Panc1 (cell line): ENCODE measurements at regions not wholly inside any gene's neighbourhood (a gene's known extent, or its start where the extent isn't known, plus 50 kb on each side); places are given as distances from the start of the nearest gene placed in this dataset.

Experiments
- ATAC-seq: fragments of 200-7000 bp; cut with Tn5 transposase; 2 replicates; pipeline ENCODE4 v1.9.1; 2020; ENCODE audit warnings: mild to moderate bottlenecking, moderate library complexity
- BruUV-seq: library from RNA; stranded (reverse); fragments of 400-500 nt; replicated peaks from 2 replicates; lab custom pipeline; 2021; lab: Mats Ljungman, UMichigan
- CTCF ChIA-PET: fragments of 300-600 bp; sonication (Branson Sonifier 250); formaldehyde crosslinking; loops from one replicate; lab custom pipeline; 2022; ENCODE audit warnings: antibody characterized with exemption; lab: Charles Lee
- POLR2A ChIA-PET: fragments of 300-600 bp; sonication (Branson Sonifier 250); formaldehyde crosslinking; loops from one replicate; lab custom pipeline; 2022; ENCODE audit warnings: antibody characterized with exemption; lab: Charles Lee
- DNase-seq: peaks from one replicate; pipeline ENCODE4 v3.0.0-alpha.2; 2010; ENCODE audit warnings: low read depth, low spot score
- H3K27ac ChIP-seq: 2 replicates; pipeline ENCODE4 v1.5.1; 2011; ENCODE audit warnings: mild to moderate bottlenecking, low read length, inconsistent platforms
- H3K27me3 ChIP-seq: fragments of 200-500 bp; sonication (Bioruptor generic); 2 replicates; pipeline ENCODE4 v1.6.0; 2014; ENCODE audit warnings: low read length, inconsistent platforms; ENCODE audit not compliant: control insufficient read depth, insufficient read depth
- H3K36me3 ChIP-seq: fragments of 200-500 bp; sonication (Bioruptor generic); 2 replicates; pipeline ENCODE4 v1.5.1; 2014; ENCODE audit warnings: inconsistent platforms, mild to moderate bottlenecking, low read length, moderate library complexity; ENCODE audit not compliant: control insufficient read depth, insufficient read depth
- H3K4me1 ChIP-seq: 2 replicates; pipeline ENCODE4 v1.5.1; 2011; ENCODE audit warnings: inconsistent platforms, mild to moderate bottlenecking, low read length, moderate library complexity; ENCODE audit not compliant: control insufficient read depth, insufficient read depth
- H3K4me3 ChIP-seq, 2 experiments: 2 replicates each; pipeline ENCODE4 v1.5.1; 2011 to 2012; ENCODE audit warnings: low read depth in 2 of 2, low read length in 2 of 2, mild to moderate bottlenecking in 2 of 2, inconsistent platforms in 1 of 2, moderate library complexity in 1 of 2
- H3K9me3 ChIP-seq: fragments of 200-500 bp; sonication (Bioruptor generic); 2 replicates; pipeline ENCODE4 v1.5.1; 2014; ENCODE audit warnings: low read depth, mild to moderate bottlenecking, inconsistent platforms, low read length, moderate library complexity; ENCODE audit not compliant: control insufficient read depth, insufficient read depth
- POLR2AphosphoS5 ChIP-seq: IDR thresholded peaks from 2 replicates; pipeline ENCODE4 v1.6.1; 2012; ENCODE audit warnings: mild to moderate bottlenecking, low read depth, low read length, moderate library complexity
- SIN3A ChIP-seq: IDR thresholded peaks from 2 replicates; pipeline ENCODE4 v1.6.1; 2012; ENCODE audit warnings: low read depth, mild to moderate bottlenecking, low read length, moderate library complexity, borderline replicate concordance; ENCODE audit not compliant: insufficient read depth
- TCF7L2 ChIP-seq: IDR thresholded peaks from 2 replicates; pipeline ENCODE4 v1.6.1; 2011; ENCODE audit warnings: mild to moderate bottlenecking, low read depth, low read length, inconsistent platforms
- in situ Hi-C: cut with HindIII; loops from 2 replicates; pipeline ENCODE4 v1.10.0; 2016; ENCODE audit warnings: low sequenced_read_pairs, low pct_unique_long_range_greater_than_20kb
- intact Hi-C: fragments of 100-400 bp; cut with micrococcal nuclease; formaldehyde crosslinking; loops from one replicate; pipeline ENCODE4 v1.10.0; 2022; ENCODE audit not compliant: unreplicated experiment
- TF ChIP-seq, protein P1 (sequence below): fragments of 450-650 bp; IDR thresholded peaks from 2 replicates; pipeline ENCODE4 v1.5.1; 2017; ENCODE audit warnings: mild to moderate bottlenecking
- TF ChIP-seq, protein P2 (sequence below), 2 experiments: IDR thresholded peaks; 2 replicates each; pipeline ENCODE4 v1.6.1; 2011 to 2012; ENCODE audit warnings: low read depth in 2 of 2, control low read depth in 1 of 2, low read length in 1 of 2, mild to moderate bottlenecking in 1 of 2, moderate library complexity in 1 of 2; ENCODE audit not compliant: insufficient read depth in 1 of 2

DNA sequence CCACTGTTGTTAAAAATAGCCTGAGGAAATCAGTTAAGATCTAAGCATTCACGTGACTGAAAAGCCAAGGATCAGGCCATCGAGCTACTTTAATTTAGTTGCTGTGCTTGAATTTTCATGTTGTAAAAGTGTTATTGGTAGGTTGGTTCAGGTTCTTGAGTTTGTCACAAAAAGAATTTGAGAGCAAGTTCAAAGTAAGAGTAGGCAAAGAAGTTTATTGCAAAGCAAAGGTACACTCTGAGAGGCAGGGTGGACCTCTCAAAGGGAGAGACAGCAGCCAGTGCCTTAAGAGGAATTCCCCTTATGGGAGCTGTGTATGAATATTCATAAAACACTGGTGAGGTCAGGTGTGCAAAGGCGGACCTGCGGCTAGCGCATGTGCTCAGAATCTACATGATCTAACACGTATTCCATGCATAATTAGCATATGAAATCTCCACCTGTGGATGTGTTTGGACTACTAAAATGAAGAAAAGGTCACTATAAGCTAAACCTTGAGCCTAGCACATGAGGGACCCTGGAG is 236.5 kb downstream of the NDUFA10 start:
- Histone ChIP-seq H3K4me3 (no peak overlapping the region), H3K4me1 (no peaks in the 10 kb centered on the region), H3K27me3 (peaks cover 17% of the 10 kb centered on the region), H3K9me3 (no peaks in the 10 kb centered on the region), H3K36me3 (no peaks in the 10 kb centered on the region), H3K27ac (no peak overlapping the region)
- ChIA-PET POLR2A (no interaction called here), CTCF (no interaction called here)
- intact Hi-C loops (no loop called here), in situ Hi-C loops (no loop called here)
- DNase-seq (no peak), ATAC-seq (no peak)
- BruUV-seq, result no TSS peak
- TF ChIP-seq TCF7L2 (no peak), SIN3A (no peak)
- TF ChIP-seq, protein P1, sequence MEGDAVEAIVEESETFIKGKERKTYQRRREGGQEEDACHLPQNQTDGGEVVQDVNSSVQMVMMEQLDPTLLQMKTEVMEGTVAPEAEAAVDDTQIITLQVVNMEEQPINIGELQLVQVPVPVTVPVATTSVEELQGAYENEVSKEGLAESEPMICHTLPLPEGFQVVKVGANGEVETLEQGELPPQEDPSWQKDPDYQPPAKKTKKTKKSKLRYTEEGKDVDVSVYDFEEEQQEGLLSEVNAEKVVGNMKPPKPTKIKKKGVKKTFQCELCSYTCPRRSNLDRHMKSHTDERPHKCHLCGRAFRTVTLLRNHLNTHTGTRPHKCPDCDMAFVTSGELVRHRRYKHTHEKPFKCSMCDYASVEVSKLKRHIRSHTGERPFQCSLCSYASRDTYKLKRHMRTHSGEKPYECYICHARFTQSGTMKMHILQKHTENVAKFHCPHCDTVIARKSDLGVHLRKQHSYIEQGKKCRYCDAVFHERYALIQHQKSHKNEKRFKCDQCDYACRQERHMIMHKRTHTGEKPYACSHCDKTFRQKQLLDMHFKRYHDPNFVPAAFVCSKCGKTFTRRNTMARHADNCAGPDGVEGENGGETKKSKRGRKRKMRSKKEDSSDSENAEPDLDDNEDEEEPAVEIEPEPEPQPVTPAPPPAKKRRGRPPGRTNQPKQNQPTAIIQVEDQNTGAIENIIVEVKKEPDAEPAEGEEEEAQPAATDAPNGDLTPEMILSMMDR, result no peak

DNA sequence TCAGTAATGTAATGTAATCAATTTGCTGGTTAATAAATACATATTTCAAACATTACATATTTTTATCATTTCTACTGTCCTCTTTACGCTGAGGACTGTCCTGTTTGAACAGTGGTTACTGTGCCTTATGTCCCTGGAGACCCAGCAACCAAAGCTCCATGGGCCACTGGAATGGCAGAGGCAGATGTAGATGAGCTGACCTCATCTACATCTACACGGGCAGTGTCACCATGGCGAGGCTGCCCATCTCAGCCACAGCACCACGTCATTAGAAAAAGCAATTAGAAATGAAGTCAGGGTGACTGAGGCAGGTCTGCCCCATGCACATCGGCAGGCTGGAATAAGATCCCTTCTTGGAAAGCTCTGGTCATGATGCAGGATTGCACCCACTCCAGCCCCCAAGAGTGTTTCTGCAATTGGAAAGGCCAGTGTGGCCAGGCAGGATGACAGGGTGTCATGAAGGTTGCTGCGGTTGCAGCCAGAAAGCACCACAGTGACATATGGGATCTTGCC is 237.5 kb downstream of the NDUFA10 start:
- intact Hi-C loops, result no loop called here
- BruUV-seq, result no TSS peak
- H3K4me3 ChIP-seq, result no peak overlapping the region
- CTCF ChIA-PET, result no interaction called here
- H3K4me1 ChIP-seq, result no peaks in the 10 kb centered on the region
- POLR2A ChIA-PET, result no interaction called here
- H3K9me3 ChIP-seq, result no peaks in the 10 kb centered on the region
- no peak overlapping the region for H3K27ac ChIP-seq
- no peaks in the 10 kb centered on the region for H3K36me3 ChIP-seq
- in situ Hi-C loops, result no loop called here
- TF ChIP-seq POLR2AphosphoS5 (no peak), TCF7L2 (no peak), SIN3A (no peak)
- TF ChIP-seq, protein P1, result no peak
- TF ChIP-seq, protein P2, sequence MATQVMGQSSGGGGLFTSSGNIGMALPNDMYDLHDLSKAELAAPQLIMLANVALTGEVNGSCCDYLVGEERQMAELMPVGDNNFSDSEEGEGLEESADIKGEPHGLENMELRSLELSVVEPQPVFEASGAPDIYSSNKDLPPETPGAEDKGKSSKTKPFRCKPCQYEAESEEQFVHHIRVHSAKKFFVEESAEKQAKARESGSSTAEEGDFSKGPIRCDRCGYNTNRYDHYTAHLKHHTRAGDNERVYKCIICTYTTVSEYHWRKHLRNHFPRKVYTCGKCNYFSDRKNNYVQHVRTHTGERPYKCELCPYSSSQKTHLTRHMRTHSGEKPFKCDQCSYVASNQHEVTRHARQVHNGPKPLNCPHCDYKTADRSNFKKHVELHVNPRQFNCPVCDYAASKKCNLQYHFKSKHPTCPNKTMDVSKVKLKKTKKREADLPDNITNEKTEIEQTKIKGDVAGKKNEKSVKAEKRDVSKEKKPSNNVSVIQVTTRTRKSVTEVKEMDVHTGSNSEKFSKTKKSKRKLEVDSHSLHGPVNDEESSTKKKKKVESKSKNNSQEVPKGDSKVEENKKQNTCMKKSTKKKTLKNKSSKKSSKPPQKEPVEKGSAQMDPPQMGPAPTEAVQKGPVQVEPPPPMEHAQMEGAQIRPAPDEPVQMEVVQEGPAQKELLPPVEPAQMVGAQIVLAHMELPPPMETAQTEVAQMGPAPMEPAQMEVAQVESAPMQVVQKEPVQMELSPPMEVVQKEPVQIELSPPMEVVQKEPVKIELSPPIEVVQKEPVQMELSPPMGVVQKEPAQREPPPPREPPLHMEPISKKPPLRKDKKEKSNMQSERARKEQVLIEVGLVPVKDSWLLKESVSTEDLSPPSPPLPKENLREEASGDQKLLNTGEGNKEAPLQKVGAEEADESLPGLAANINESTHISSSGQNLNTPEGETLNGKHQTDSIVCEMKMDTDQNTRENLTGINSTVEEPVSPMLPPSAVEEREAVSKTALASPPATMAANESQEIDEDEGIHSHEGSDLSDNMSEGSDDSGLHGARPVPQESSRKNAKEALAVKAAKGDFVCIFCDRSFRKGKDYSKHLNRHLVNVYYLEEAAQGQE (IDR thresholded peaks at IDR 0.05; ENCODE audit: insufficient read depth in 1 of 2, low read depth in 2 of 2, low read length in 1 of 2), result no peak
- H3K27me3 ChIP-seq, result peaks cover 20% of the 10 kb centered on the region
- ATAC-seq (no peak), DNase-seq (no peak)
